ENCODE measurements at regions not wholly inside any gene's neighbourhood (a gene's known extent, or its start where the extent isn't known, plus 50 kb on each side); places are given as distances from the start of the nearest gene placed in this dataset.
"Not testable (repeated sequence)": the region's sequence is repeated elsewhere in the genome, so short reads cannot be mapped to it uniquely, and the experiment has no call there.

DNA sequence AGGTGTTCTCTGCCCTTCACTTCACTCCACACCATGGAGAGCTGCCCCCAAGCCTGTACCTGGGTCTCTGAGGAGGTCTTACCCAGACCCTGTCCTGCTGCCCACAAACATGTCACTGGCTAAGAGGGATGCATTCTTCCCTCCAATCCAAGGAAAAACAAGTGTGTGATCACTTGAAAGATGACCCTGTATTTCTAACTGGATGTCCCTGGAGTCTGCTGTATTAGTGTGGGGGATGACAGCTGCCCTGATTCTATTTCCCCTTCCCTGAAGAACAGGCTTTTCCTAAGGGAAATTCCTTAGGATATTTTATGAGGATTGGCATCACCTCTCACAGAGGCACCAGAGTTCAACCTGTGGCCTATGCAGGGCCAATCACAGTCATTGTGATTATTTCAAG, 55.0 kb upstream of the GATA2 start:
- H3K9me3 ChIP-seq (ENCODE audit: control insufficient read depth, insufficient read depth, low read length) = no peaks in the 10 kb centered on the region
- H3K4me1 ChIP-seq (ENCODE audit: control insufficient read depth, insufficient read depth, low read length) = no peaks in the 10 kb centered on the region
- no peaks in the 10 kb centered on the region for H3K36me3 ChIP-seq (ENCODE audit: control insufficient read depth, insufficient read depth, low read length)
- H3K9ac ChIP-seq (ENCODE audit: low read depth, low read length) = no peak overlapping the region
- no peak overlapping the region for H3K4me3 ChIP-seq (ENCODE audit: low read depth, low read length)
- H3K27me3 ChIP-seq (ENCODE audit: control insufficient read depth, insufficient read depth, low read length) = no peaks in the 10 kb centered on the region

DNA sequence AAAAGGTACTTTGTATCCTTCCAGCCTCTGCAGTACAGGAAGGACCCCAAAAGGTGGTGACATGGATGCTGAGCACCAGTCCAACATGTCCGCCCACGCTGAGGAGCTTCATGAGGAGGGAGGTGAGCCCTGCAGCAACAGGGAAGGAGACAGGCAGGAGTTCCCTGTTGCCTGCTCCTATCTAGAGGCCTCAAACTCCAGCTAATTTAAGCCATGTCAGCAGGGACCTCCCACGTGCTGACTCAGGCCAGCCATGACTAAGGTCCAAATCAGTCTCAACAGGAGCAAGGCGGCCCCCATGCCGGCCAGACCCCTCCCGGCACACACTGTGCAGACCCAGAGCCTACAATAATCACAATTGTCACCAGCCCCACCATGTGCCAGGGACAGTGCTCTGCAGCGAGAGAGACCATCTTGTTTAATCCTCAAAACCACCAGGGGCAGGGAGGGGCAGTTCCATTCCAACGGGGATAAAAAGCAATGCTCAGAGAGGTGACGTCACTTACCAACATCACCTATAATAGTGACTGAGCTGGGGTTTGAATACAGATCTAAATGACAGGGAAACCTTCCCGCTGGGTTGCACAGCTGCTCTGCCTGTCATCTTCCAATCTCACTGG, 54.5 kb upstream of the GATA2 start:
- Histone ChIP-seq H3K9ac (ENCODE audit: low read depth, low read length) (no peak overlapping the region), H3K4me3 (ENCODE audit: low read depth, low read length) (no peak overlapping the region), H3K9me3 (ENCODE audit: control insufficient read depth, insufficient read depth, low read length) (no peaks in the 10 kb centered on the region), H3K27me3 (ENCODE audit: control insufficient read depth, insufficient read depth, low read length) (no peaks in the 10 kb centered on the region), H3K4me1 (ENCODE audit: control insufficient read depth, insufficient read depth, low read length) (no peaks in the 10 kb centered on the region), H3K36me3 (ENCODE audit: control insufficient read depth, insufficient read depth, low read length) (no peaks in the 10 kb centered on the region)

DNA sequence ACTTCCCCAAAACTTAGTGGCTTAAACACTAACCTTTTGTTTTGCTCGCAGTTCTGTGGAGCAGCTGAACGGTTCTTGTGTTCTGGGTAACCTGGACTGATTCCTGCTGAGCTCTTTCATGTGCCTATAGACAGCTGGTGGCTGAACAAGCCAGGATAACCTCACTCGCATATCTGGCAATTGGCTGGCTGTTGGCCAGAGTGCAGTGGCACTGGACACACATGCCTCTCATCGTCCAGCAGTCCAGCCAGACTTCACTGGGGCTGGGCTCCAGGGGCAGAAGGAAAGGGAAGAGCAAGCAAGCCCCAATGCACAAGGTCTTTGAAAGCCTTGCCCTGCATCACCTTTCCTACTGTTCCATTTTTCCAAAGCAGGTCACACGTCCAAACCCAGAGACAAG, 53.6 kb upstream of the GATA2 start:
- Histone ChIP-seq H3K9me3 (ENCODE audit: control insufficient read depth, insufficient read depth, low read length) (no peaks in the 10 kb centered on the region), H3K9ac (ENCODE audit: low read depth, low read length) (no peak overlapping the region), H3K4me3 (ENCODE audit: low read depth, low read length) (no peak overlapping the region), H3K4me1 (ENCODE audit: control insufficient read depth, insufficient read depth, low read length) (no peaks in the 10 kb centered on the region), H3K27me3 (ENCODE audit: control insufficient read depth, insufficient read depth, low read length) (no peaks in the 10 kb centered on the region), H3K36me3 (ENCODE audit: control insufficient read depth, insufficient read depth, low read length) (no peaks in the 10 kb centered on the region)

GRCh38 chr3:128545120-128545752, 52.2 kb upstream of the GATA2 start:
- no peak overlapping the region for H3K4me3 ChIP-seq (ENCODE audit: low read depth, low read length)
- no peaks in the 10 kb centered on the region for H3K27me3 ChIP-seq (ENCODE audit: control insufficient read depth, insufficient read depth, low read length)
- no peaks in the 10 kb centered on the region for H3K36me3 ChIP-seq (ENCODE audit: control insufficient read depth, insufficient read depth, low read length)
- no peak overlapping the region for H3K9ac ChIP-seq (ENCODE audit: low read depth, low read length)
- H3K4me1 ChIP-seq (ENCODE audit: control insufficient read depth, insufficient read depth, low read length) = no peaks in the 10 kb centered on the region
- H3K9me3 ChIP-seq (ENCODE audit: control insufficient read depth, insufficient read depth, low read length) = no peaks in the 10 kb centered on the region

DNA sequence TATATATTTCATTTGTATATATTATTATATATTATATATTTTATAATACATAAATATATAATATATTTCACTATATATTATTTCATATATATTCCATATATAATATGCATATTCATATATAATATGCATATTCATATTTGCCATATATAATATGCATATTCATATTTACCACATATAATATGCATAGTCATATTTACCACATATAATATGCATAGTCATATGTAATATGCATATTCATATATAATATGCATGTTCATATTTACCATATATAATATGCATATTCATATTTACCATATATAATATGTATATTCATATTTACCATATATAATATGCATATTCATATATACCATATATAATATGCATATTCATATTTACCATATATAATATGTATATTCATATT, 51.2 kb upstream of the GATA2 start:
- Histone ChIP-seq H3K27me3 (ENCODE audit: control insufficient read depth, insufficient read depth, low read length) (no peaks in the 10 kb centered on the region), H3K9ac (ENCODE audit: low read depth, low read length) (no peak overlapping the region), H3K4me3 (ENCODE audit: low read depth, low read length) (no peak overlapping the region), H3K9me3 (ENCODE audit: control insufficient read depth, insufficient read depth, low read length) (no peaks in the 10 kb centered on the region), H3K36me3 (ENCODE audit: control insufficient read depth, insufficient read depth, low read length) (no peaks in the 10 kb centered on the region), H3K4me1 (ENCODE audit: control insufficient read depth, insufficient read depth, low read length) (no peaks in the 10 kb centered on the region)

- not testable (repeated sequence) for H3K4me3 ChIP-seq (ENCODE audit: low read depth, low read length); H3K9me3 ChIP-seq (ENCODE audit: control insufficient read depth, insufficient read depth, low read length); H3K9ac ChIP-seq (ENCODE audit: low read depth, low read length); H3K36me3 ChIP-seq (ENCODE audit: control insufficient read depth, insufficient read depth, low read length); H3K27me3 ChIP-seq (ENCODE audit: control insufficient read depth, insufficient read depth, low read length); H3K4me1 ChIP-seq (ENCODE audit: control insufficient read depth, insufficient read depth, low read length)
Measured at GRCh38 chr3:128543570-128544174, 50.7 kb upstream of the GATA2 start.
